ENCODE measurements at regions not wholly inside any gene's neighbourhood (a gene's known extent, or its start where the extent isn't known, plus 50 kb on each side); places are given as distances from the start of the nearest gene placed in this dataset.

DNA sequence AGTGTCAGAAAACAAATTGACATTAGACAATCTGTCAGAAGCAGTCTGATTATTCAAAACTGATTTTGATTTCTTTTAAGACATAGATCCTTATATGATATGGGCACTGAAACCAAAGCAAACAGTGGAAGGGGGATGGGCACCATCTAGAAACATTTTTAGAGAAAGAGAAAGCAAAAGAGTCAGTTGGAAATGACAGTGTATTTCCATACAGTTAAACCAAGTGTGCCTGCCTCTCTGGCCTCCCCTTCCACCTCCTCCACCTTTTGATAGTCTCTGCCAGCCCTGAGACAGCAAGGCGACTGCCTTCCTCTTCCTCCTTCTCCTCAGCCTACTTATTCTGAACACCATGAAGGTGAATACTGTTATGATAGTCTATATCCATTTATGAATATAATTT, 949.7 kb downstream of the AMY1C start:
- H3K27me3 ChIP-seq (ENCODE audit: low read depth, low read length), result no peaks in the 10 kb centered on the region
- no peak overlapping the region for H3K27ac ChIP-seq (ENCODE audit: low read length)
- H3K9me3 ChIP-seq (ENCODE audit: insufficient read depth, low read length), result no peaks in the 10 kb centered on the region
- H3K36me3 ChIP-seq (replicated peaks; ENCODE audit: low read depth, low read length), result no peaks in the 10 kb centered on the region
- H3K79me2 ChIP-seq (ENCODE audit: low read length), result no peaks in the 10 kb centered on the region
- H2AFZ ChIP-seq (ENCODE audit: low read depth, low read length), result no peak overlapping the region
- no peak overlapping the region for H3K4me3 ChIP-seq (ENCODE audit: low read length)
- H3K9ac ChIP-seq (ENCODE audit: low read length), result no peak overlapping the region
- no peak for TF ChIP-seq EZH2phosphoT487 (IDR thresholded peaks at IDR 0.05; ENCODE audit: low read depth)
- no peak for TF ChIP-seq CTCF (IDR thresholded peaks at IDR 0.05; ENCODE audit: low read depth, low read length)
- no peaks in the 10 kb centered on the region for H3K4me1 ChIP-seq (ENCODE audit: low read length)
- H4K20me1 ChIP-seq (ENCODE audit: insufficient read depth, low read length), result no peaks in the 10 kb centered on the region
- no peak overlapping the region for H3K4me2 ChIP-seq (ENCODE audit: low read length)

- no peak overlapping the region for H3K27ac ChIP-seq (ENCODE audit: low read length)
- H3K4me3 ChIP-seq (ENCODE audit: low read length), result no peak overlapping the region
- H3K9me3 ChIP-seq (ENCODE audit: insufficient read depth, low read length), result no peaks in the 10 kb centered on the region
- H3K4me1 ChIP-seq (ENCODE audit: low read length), result peaks cover 10% of the 10 kb centered on the region
- no peak overlapping the region for H3K9ac ChIP-seq (ENCODE audit: low read length)
- H4K20me1 ChIP-seq (ENCODE audit: insufficient read depth, low read length), result no peaks in the 10 kb centered on the region
- H3K4me2 ChIP-seq (ENCODE audit: low read length), result no peak overlapping the region
- TF ChIP-seq CTCF (IDR thresholded peaks at IDR 0.05; ENCODE audit: low read depth, low read length) (no peak), EZH2phosphoT487 (IDR thresholded peaks at IDR 0.05; ENCODE audit: low read depth) (no peak)
- no peaks in the 10 kb centered on the region for H3K27me3 ChIP-seq (ENCODE audit: low read depth, low read length)
- peaks cover 4% of the 10 kb centered on the region for H3K36me3 ChIP-seq (replicated peaks; ENCODE audit: low read depth, low read length)
- H2AFZ ChIP-seq (ENCODE audit: low read depth, low read length), result no peak overlapping the region
- no peaks in the 10 kb centered on the region for H3K79me2 ChIP-seq (ENCODE audit: low read length)
Observed at GRCh38 chr1:104702731-104703130, 953.0 kb downstream of the AMY1C start.

GRCh38 chr1:104706631-104707147, 957.0 kb downstream of the AMY1C start:
- TF ChIP-seq EZH2phosphoT487 (IDR thresholded peaks at IDR 0.05; ENCODE audit: low read depth) (no peak), CTCF (IDR thresholded peaks at IDR 0.05; ENCODE audit: low read depth, low read length) (no peak)
- Histone ChIP-seq H3K9me3 (ENCODE audit: insufficient read depth, low read length) (no peaks in the 10 kb centered on the region), H3K4me2 (ENCODE audit: low read length) (no peak overlapping the region), H3K79me2 (ENCODE audit: low read length) (no peaks in the 10 kb centered on the region), H3K36me3 (replicated peaks; ENCODE audit: low read depth, low read length) (peaks cover 4% of the 10 kb centered on the region), H4K20me1 (ENCODE audit: insufficient read depth, low read length) (no peaks in the 10 kb centered on the region), H3K27ac (ENCODE audit: low read length) (no peak overlapping the region), H3K9ac (ENCODE audit: low read length) (no peak overlapping the region), H3K4me1 (ENCODE audit: low read length) (peaks cover 10% of the 10 kb centered on the region), H2AFZ (ENCODE audit: low read depth, low read length) (no peak overlapping the region), H3K27me3 (ENCODE audit: low read depth, low read length) (no peaks in the 10 kb centered on the region), H3K4me3 (ENCODE audit: low read length) (no peak overlapping the region)

- Histone ChIP-seq H4K20me1 (ENCODE audit: insufficient read depth, low read length) (no peaks in the 10 kb centered on the region), H3K9ac (ENCODE audit: low read length) (no peak overlapping the region), H3K4me2 (ENCODE audit: low read length) (no peak overlapping the region), H3K27ac (ENCODE audit: low read length) (no peak overlapping the region), H3K9me3 (ENCODE audit: insufficient read depth, low read length) (no peaks in the 10 kb centered on the region), H3K27me3 (ENCODE audit: low read depth, low read length) (no peaks in the 10 kb centered on the region), H3K4me1 (ENCODE audit: low read length) (no peaks in the 10 kb centered on the region), H3K36me3 (replicated peaks; ENCODE audit: low read depth, low read length) (no peaks in the 10 kb centered on the region), H2AFZ (ENCODE audit: low read depth, low read length) (no peak overlapping the region), H3K79me2 (ENCODE audit: low read length) (no peaks in the 10 kb centered on the region), H3K4me3 (ENCODE audit: low read length) (no peak overlapping the region)
- TF ChIP-seq EZH2phosphoT487 (IDR thresholded peaks at IDR 0.05; ENCODE audit: low read depth), result no peak
- TF ChIP-seq CTCF (IDR thresholded peaks at IDR 0.05; ENCODE audit: low read depth, low read length), result no peak
Observed at GRCh38 chr1:104718752-104719151, 969.1 kb downstream of the AMY1C start.

Measured in OCI-LY3 (cell line).